Retinal pigment epithelial cell (primary cell): ENCODE measurements at regions not wholly inside any gene's neighbourhood (a gene's known extent, or its start where the extent isn't known, plus 50 kb on each side); places are given as distances from the start of the nearest gene placed in this dataset.
A peak's percentile ranks its signal among the peaks of the same experiment; 100 is the strongest.

Experiments
- DNase-seq: peaks from one replicate; pipeline ENCODE4 v3.0.0-alpha.2; 2010; ENCODE audit warnings: low read depth
- H3K4me3 ChIP-seq: 2 replicates; pipeline ENCODE4 v1.5.1; 2011; ENCODE audit warnings: mild to moderate bottlenecking, low read length, control low read depth, moderate library complexity
- CTCF ChIP-seq: conservative IDR thresholded peaks from 2 replicates; pipeline ENCODE4 v1.5.1; 2011; ENCODE audit warnings: low read depth, low read length, control low read depth, inconsistent platforms

GRCh38 chr14:85387181-85387580 lies 142.8 kb upstream of the FLRT2 start:
- no peak overlapping the region for H3K4me3 ChIP-seq
- no peak for TF ChIP-seq CTCF
- no peak for DNase-seq

- TF ChIP-seq CTCF, result no peak
- DNase-seq, result no peak
- H3K4me3 ChIP-seq, result no peak overlapping the region
Observed at GRCh38 chr14:85390236-85390635, 139.7 kb upstream of the FLRT2 start.

- no peak overlapping the region for H3K4me3 ChIP-seq
- TF ChIP-seq CTCF, result no peak
- DNase-seq, result no peak
Observed at GRCh38 chr14:85391455-85391854, 138.5 kb upstream of the FLRT2 start.

- H3K4me3 ChIP-seq, result no peak overlapping the region
- no peak for TF ChIP-seq CTCF
- DNase-seq, result no peak
Observed at GRCh38 chr14:85391892-85392291, 138.1 kb upstream of the FLRT2 start.

- DNase-seq, result peak; percentile 87
- TF ChIP-seq CTCF, result no peak
- no peak overlapping the region for H3K4me3 ChIP-seq
Observed at GRCh38 chr14:85399186-85399585, 130.8 kb upstream of the FLRT2 start.

GRCh38 chr14:85400678-85401077 lies 129.3 kb upstream of the FLRT2 start:
- H3K4me3 ChIP-seq, result no peak overlapping the region
- no peak for TF ChIP-seq CTCF
- DNase-seq, result no peak

- H3K4me3 ChIP-seq, result no peak overlapping the region
- TF ChIP-seq CTCF, result no peak
- DNase-seq, result no peak
Observed at GRCh38 chr14:85401384-85401783, 128.6 kb upstream of the FLRT2 start.
